Endodermal cell (in vitro differentiated cells): ENCODE measurements at regions not wholly inside any gene's neighbourhood (a gene's known extent, or its start where the extent isn't known, plus 50 kb on each side); places are given as distances from the start of the nearest gene placed in this dataset.
"Not testable (repeated sequence)": the region's sequence is repeated elsewhere in the genome, so short reads cannot be mapped to it uniquely, and the experiment has no call there.

Experiments
- DNase-seq: peaks from one replicate; pipeline ENCODE4 v3.0.0-alpha.2; 2017
- H3K27ac ChIP-seq: 2 replicates; pipeline ENCODE4 v1.5.1; 2013; ENCODE audit warnings: mild to moderate bottlenecking, low read depth, low read length, moderate library complexity
- H3K27me3 ChIP-seq: 2 replicates; pipeline ENCODE4 v1.6.1; 2013; ENCODE audit warnings: mild to moderate bottlenecking, low read length, moderate library complexity; ENCODE audit not compliant: insufficient read depth, control insufficient read depth, poor library complexity, severe bottlenecking
- H3K36me3 ChIP-seq: 2 replicates; pipeline ENCODE4 v1.7.0; 2013; ENCODE audit warnings: mild to moderate bottlenecking, low read length, moderate library complexity; ENCODE audit not compliant: control insufficient read depth, insufficient read depth
- H3K4me1 ChIP-seq: one replicate; pipeline ENCODE4 v1.7.0; 2013; ENCODE audit warnings: low read length; ENCODE audit not compliant: control insufficient read depth, insufficient read depth
- H3K4me3 ChIP-seq: 2 replicates; pipeline ENCODE4 v1.5.1; 2013; ENCODE audit warnings: mild to moderate bottlenecking, low read length, moderate library complexity
- H3K9ac ChIP-seq: 2 replicates; pipeline ENCODE4 v1.6.1; 2013; ENCODE audit warnings: mild to moderate bottlenecking, low read length, moderate library complexity; ENCODE audit not compliant: poor library complexity, severe bottlenecking; ENCODE audit errors: extremely low read depth
- H3K9me3 ChIP-seq: 2 replicates; pipeline ENCODE4 v1.6.1; 2013; ENCODE audit warnings: mild to moderate bottlenecking, low read length, moderate library complexity; ENCODE audit not compliant: control insufficient read depth
- H3K27ac Mint-ChIP-seq: 2 replicates; pipeline ENCODE4 v1.8.0; 2020; ENCODE audit warnings: mixed read lengths
- H3K27me3 Mint-ChIP-seq: 2 replicates; pipeline ENCODE4 v1.8.0; 2021; ENCODE audit warnings: mild to moderate bottlenecking, mixed read lengths; ENCODE audit not compliant: insufficient read depth
- H3K36me3 Mint-ChIP-seq: 2 replicates; pipeline ENCODE4 v1.8.0; 2020; ENCODE audit warnings: low read depth, mixed read lengths
- H3K4me1 Mint-ChIP-seq: 2 replicates; pipeline ENCODE4 v1.8.0; 2020; ENCODE audit warnings: mixed read lengths
- H3K4me3 Mint-ChIP-seq: 2 replicates; pipeline ENCODE4 v1.8.0; 2020; ENCODE audit warnings: mild to moderate bottlenecking, moderate library complexity, mixed read lengths
- H3K9me3 Mint-ChIP-seq: 2 replicates; pipeline ENCODE4 v1.8.0; 2020; ENCODE audit warnings: mild to moderate bottlenecking, mixed read lengths
- WGBS, 2 experiments: methylation state at CpG; one replicate each; pipeline versions ENCODE4 v1.1.5 to v1.1.7; 2013; ENCODE audit warnings: missing lambda C conversion rate in 2 of 2, mixed read lengths in 1 of 2; ENCODE audit not compliant: insufficient coverage in 1 of 2, insufficient read length in 1 of 2; 5-methylcytosine and 5-hydroxymethylcytosine counted together
- TF ChIP-seq, protein P1 (sequence below): fragments of 200-600 bp; sonication (generic); conservative IDR thresholded peaks from 2 replicates; pipeline ENCODE4 v1.5.0; 2021; ENCODE audit warnings: antibody characterized with exemption, mild to moderate bottlenecking

DNA sequence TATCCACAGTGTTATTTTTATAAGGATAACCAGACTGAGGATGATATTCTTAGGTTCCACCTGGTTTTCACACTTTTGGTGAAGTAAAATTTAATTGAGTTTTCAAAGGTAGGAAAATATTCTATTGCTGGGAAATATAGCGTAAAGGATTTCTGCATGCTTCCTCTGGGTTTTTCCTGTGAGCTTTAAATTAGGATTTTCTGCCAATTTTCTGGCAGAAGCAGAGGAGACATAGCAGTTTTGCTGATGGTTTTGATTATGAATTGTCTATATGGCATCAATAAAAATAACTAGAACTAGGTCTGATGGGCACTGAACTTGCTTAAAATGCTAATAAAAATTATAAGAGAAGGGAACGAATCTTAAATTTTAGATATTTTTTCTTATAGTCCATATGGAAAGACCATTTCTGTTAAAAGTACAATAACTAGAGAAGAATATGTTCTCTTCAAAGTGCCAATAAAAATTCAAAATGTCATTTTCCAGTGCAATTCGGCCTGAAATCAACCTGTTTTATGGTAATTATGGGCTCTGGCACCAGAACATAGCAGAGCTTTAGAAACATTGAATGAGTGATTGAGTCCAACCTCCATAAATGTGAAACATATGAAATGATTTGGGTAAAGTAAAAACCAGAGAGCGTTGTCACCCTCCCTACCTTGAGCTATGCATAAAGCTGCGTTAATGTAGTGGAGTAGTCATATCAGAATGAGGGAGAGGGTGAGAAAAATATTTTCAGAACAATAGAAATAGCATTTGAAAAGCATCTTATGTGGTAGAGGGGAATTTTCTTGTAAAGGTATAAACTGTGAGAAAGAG is 279.7 kb downstream of the SPRY1 start:
- no peak overlapping the region for H3K4me3 ChIP-seq
- WGBS, 2 experiments = 95 to 100% methylated on average over 4 to 5 of the region's 5 CpGs
- no peak for DNase-seq
- Mint-ChIP-seq H3K27ac (no peak overlapping the region), H3K27me3 (no peaks in the 10 kb centered on the region), H3K36me3 (no peaks in the 10 kb centered on the region), H3K4me1 (peaks cover 7% of the 10 kb centered on the region), H3K9me3 (no peaks in the 10 kb centered on the region), H3K4me3 (no peak overlapping the region)
- peaks cover 12% of the 10 kb centered on the region for H3K4me1 ChIP-seq
- no peaks in the 10 kb centered on the region for H3K27me3 ChIP-seq
- H3K9ac ChIP-seq = no peak overlapping the region
- H3K27ac ChIP-seq = no peak overlapping the region
- H3K36me3 ChIP-seq = no peaks in the 10 kb centered on the region
- no peaks in the 10 kb centered on the region for H3K9me3 ChIP-seq
- TF ChIP-seq, protein P1, sequence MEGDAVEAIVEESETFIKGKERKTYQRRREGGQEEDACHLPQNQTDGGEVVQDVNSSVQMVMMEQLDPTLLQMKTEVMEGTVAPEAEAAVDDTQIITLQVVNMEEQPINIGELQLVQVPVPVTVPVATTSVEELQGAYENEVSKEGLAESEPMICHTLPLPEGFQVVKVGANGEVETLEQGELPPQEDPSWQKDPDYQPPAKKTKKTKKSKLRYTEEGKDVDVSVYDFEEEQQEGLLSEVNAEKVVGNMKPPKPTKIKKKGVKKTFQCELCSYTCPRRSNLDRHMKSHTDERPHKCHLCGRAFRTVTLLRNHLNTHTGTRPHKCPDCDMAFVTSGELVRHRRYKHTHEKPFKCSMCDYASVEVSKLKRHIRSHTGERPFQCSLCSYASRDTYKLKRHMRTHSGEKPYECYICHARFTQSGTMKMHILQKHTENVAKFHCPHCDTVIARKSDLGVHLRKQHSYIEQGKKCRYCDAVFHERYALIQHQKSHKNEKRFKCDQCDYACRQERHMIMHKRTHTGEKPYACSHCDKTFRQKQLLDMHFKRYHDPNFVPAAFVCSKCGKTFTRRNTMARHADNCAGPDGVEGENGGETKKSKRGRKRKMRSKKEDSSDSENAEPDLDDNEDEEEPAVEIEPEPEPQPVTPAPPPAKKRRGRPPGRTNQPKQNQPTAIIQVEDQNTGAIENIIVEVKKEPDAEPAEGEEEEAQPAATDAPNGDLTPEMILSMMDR = no peak

DNA sequence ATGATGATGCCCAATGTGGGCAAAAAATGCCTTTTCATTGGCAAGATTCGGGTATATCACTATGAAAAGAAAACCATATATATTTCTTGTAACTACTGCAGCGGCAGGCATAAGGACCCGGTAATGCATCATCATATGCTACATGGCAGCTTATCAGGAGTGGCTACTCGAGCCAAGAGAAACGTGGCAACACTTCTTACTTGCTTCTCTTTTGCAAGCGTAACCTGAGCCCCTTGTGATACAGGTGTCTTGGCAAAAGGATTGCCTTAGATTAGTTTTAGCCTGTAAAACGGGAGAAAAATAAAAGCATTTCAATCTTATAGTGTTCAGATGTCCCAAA is 280.3 kb downstream of the SPRY1 start:
- Mint-ChIP-seq H3K27ac (no peak overlapping the region), H3K4me3 (no peak overlapping the region), H3K4me1 (peaks cover 7% of the 10 kb centered on the region), H3K27me3 (no peaks in the 10 kb centered on the region), H3K36me3 (no peaks in the 10 kb centered on the region), H3K9me3 (no peaks in the 10 kb centered on the region)
- no peaks in the 10 kb centered on the region for H3K9me3 ChIP-seq
- H3K27me3 ChIP-seq = no peaks in the 10 kb centered on the region
- no peak for DNase-seq
- TF ChIP-seq, protein P1 = no peak
- H3K4me1 ChIP-seq = peaks cover 12% of the 10 kb centered on the region
- H3K36me3 ChIP-seq = no peaks in the 10 kb centered on the region
- no peak overlapping the region for H3K9ac ChIP-seq
- no peak overlapping the region for H3K27ac ChIP-seq
- H3K4me3 ChIP-seq = no peak overlapping the region
- WGBS, 2 experiments = 75 to 83% methylated on average over 7 of the region's 7 CpGs

DNA sequence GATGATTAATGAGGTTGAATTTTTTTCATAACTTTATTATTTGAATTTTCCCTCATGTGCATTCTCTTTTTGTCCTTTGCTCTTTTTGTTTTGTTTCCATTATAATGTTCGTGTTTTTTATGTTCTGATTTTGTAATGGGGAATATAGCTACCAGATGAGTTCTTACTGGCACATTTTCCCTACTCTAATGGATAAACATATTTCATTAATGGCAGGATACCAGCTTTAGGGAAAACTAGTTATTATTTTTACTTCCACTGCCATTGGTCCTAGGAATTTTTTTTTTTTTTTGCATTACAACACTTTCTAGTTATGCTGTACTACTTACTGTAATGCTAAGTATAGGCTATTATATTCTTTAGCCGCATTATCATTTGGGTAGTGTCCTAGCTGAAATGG is 286.3 kb downstream of the SPRY1 start:
- Mint-ChIP-seq H3K36me3 (peaks cover 16% of the 10 kb centered on the region), H3K27me3 (no peaks in the 10 kb centered on the region), H3K9me3 (peaks cover 29% of the 10 kb centered on the region), H3K27ac (no peak overlapping the region), H3K4me1 (no peaks in the 10 kb centered on the region), H3K4me3 (no peak overlapping the region)
- no peak overlapping the region for H3K4me3 ChIP-seq
- no peak for DNase-seq
- WGBS, 2 experiments = 96% methylated on average over 1 of the region's 2 CpGs; no CpG with 5 or more reads in 1 of the 2 experiments
- TF ChIP-seq, protein P1 = no peak
- H3K9ac ChIP-seq = no peak overlapping the region
- H3K4me1 ChIP-seq = no peaks in the 10 kb centered on the region
- no peaks in the 10 kb centered on the region for H3K36me3 ChIP-seq
- H3K9me3 ChIP-seq = peaks cover 24% of the 10 kb centered on the region
- no peaks in the 10 kb centered on the region for H3K27me3 ChIP-seq
- H3K27ac ChIP-seq = no peak overlapping the region

DNA sequence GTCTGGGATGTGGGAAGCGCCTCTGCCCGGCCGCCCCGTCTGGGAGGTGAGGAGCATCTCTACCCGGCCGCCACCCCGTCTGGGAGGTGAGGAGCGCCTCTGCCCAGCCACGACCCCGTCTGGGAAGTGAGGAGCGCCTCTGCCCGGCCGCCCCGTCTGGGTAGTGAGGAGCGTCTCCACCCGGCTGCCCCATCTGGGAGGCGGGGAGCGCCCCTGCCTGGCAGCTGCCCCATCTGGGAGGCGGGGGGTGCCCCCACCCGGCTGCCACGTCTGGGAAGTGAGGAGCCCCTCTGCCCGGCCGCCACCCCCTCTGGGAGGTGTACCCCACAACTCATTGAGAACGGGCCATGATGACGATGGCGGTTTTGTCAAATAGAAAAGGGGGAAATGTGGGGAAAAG is 288.3 kb downstream of the SPRY1 start:
- H3K4me3 ChIP-seq, H3K9ac ChIP-seq, H3K27me3 ChIP-seq, DNase-seq, H3K4me3 Mint-ChIP-seq, H3K27ac Mint-ChIP-seq, H3K4me1 ChIP-seq, H3K27me3 Mint-ChIP-seq, H3K4me1 Mint-ChIP-seq, H3K27ac ChIP-seq, H3K36me3 ChIP-seq: not testable (repeated sequence)
- Mint-ChIP-seq H3K9me3 (peaks cover 48% of the 10 kb centered on the region), H3K36me3 (peaks cover 21% of the 10 kb centered on the region)
- peaks cover 37% of the 10 kb centered on the region for H3K9me3 ChIP-seq
- 91 to 100% methylated on average over 3 to 26 of the region's 26 CpGs for WGBS, 2 experiments

DNA sequence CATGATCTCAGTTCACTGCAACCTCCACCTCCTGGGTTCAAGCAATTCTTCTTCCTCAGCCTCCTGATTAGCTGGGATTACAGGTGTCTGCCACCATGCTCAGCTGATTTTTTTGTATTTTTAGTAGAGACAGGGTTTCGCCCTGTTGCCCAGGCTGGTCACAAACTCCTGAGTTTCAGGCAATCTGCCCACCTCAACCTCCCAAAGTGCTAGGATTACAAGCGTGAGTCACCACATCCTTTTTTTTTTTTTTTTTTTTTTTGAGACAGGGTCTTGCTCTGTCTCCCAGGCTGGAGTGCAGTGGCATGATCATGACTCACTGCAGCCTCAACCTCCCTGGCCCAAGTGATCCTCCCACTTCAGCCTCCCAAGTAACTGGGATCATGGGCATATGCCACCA is 298.9 kb downstream of the SPRY1 start:
- not testable (repeated sequence) for H3K27ac ChIP-seq, DNase-seq, H3K9me3 Mint-ChIP-seq, H3K27ac Mint-ChIP-seq, H3K4me1 ChIP-seq, H3K27me3 ChIP-seq, H3K36me3 ChIP-seq, H3K27me3 Mint-ChIP-seq, H3K36me3 Mint-ChIP-seq, H3K4me3 ChIP-seq, H3K4me3 Mint-ChIP-seq, H3K9ac ChIP-seq
- H3K9me3 ChIP-seq = peaks cover 12% of the 10 kb centered on the region
- 100% methylated on average over 2 of the region's 2 CpGs; no CpG with 5 or more reads in 1 of the 2 experiments for WGBS, 2 experiments
- peaks cover 12% of the 10 kb centered on the region for H3K4me1 Mint-ChIP-seq
